GM23248 (cell line): ENCODE measurements at regions not wholly inside any gene's neighbourhood (a gene's known extent, or its start where the extent isn't known, plus 50 kb on each side); places are given as distances from the start of the nearest gene placed in this dataset.

ENCODE experiments used
- EZH2 ChIP-seq: fragments of 200-600 bp; sonication (generic); IDR thresholded peaks from 2 replicates; pipeline ENCODE4 v1.6.1; 2018; ENCODE audit warnings: antibody characterized with exemption, mild to moderate bottlenecking; ENCODE audit not compliant: insufficient read depth, poor library complexity, severe bottlenecking
- EZH2phosphoT487 ChIP-seq: fragments of 200-600 bp; sonication (generic); IDR thresholded peaks from 2 replicates; pipeline ENCODE4 v1.6.1; 2018; ENCODE audit warnings: antibody characterized with exemption, moderate library complexity, mild to moderate bottlenecking, low read depth; ENCODE audit not compliant: insufficient read depth

GRCh38 chr9:3080951-3081350 is 237.1 kb upstream of the PUM3 start:
- TF ChIP-seq EZH2 (no peak), EZH2phosphoT487 (no peak)
